ENCODE measurements at regions not wholly inside any gene's neighbourhood (a gene's known extent, or its start where the extent isn't known, plus 50 kb on each side); places are given as distances from the start of the nearest gene placed in this dataset.

GRCh38 chr6:129936329-129937165 is 75.4 kb upstream of the TMEM244 start:
- CTCF ChIA-PET: interaction anchor here (0.6 to 1.1 kb wide), 17 partner anchors 9 to 443 kb away, joined by 3 to 16 read pairs (median 3); no protein-coding TSS in a partner anchor
- DNase-seq (ENCODE audit: low read depth, low spot score) (peak; percentile 73), FAIRE-seq (peak; percentile 86)
- no peaks in the 10 kb centered on the region for H3K36me3 ChIP-seq (ENCODE audit: control insufficient read depth in 2 of 2, extremely low read depth in 1 of 2, insufficient read depth in 2 of 2, low read length in 2 of 2)
- peak overlapping the region in 1 of 3 experiments; percentile 30 for H3K4me3 ChIP-seq (replicated peaks in 1 of 3; ENCODE audit: insufficient read depth in 1 of 3, low read depth in 1 of 3, low read length in 3 of 3)
- intact Hi-C loops (cut with micrococcal nuclease) (loop anchor here (1.0 to 5.0 kb wide), 5 partner anchors 42 to 437 kb away; no protein-coding TSS in a partner anchor), dilution Hi-C loops (cut with MboI; ENCODE audit: extremely low pct_ligation_motif_present, low sequenced_read_pairs) (no loop called here)
- H3K4me2 ChIP-seq (ENCODE audit: insufficient read depth, low read length): peak overlapping the region; percentile 70
- H3K9me1 ChIP-seq (replicated peaks; ENCODE audit: control insufficient read depth, extremely low read depth, insufficient read depth, low read length): no peaks in the 10 kb centered on the region
- H3K9ac ChIP-seq (replicated peaks; ENCODE audit: extremely low read depth, insufficient read depth, low read length): no peak overlapping the region
- no peaks in the 10 kb centered on the region for H3K27me3 ChIP-seq (ENCODE audit: control insufficient read depth in 2 of 2, insufficient read depth in 2 of 2, low read length in 2 of 2)
- no TSS peak for BruUV-seq (replicated peaks)
- no peaks in the 10 kb centered on the region for H3K79me2 ChIP-seq (ENCODE audit: control insufficient read depth, insufficient read depth, low read length)
- H3K27ac ChIP-seq (ENCODE audit: insufficient read depth, low read depth, low read length): no peak overlapping the region
- TF ChIP-seq POLR2AphosphoS5 (IDR thresholded peaks at IDR 0.05; ENCODE audit: insufficient read depth, low read depth, low read length) (no peak), CTCF (IDR thresholded peaks at IDR 0.05; ENCODE audit: extremely low read depth in 1 of 2, insufficient read depth in 1 of 2, low read depth in 1 of 2, low read length in 2 of 2) (peak; percentile 39 to 56), EZH2 (IDR thresholded peaks at IDR 0.05; ENCODE audit: borderline replicate concordance, low read depth, low read length, severe bottlenecking) (no peak), JUN (IDR thresholded peaks at IDR 0.05; ENCODE audit: borderline replicate concordance, insufficient read depth, insufficient read length, low read depth) (no peak), MYC (IDR thresholded peaks at IDR 0.05; ENCODE audit: low read depth, low read length) (no peak), GATA2 (IDR thresholded peaks at IDR 0.05; ENCODE audit: insufficient read depth, insufficient read length, low read depth, low read length) (no peak), MAX (IDR thresholded peaks at IDR 0.05; ENCODE audit: insufficient read depth, insufficient read length) (peak; percentile 55), POLR2A (IDR thresholded peaks at IDR 0.05; ENCODE audit: low read depth, low read length) (no peak), FOS (IDR thresholded peaks at IDR 0.05; ENCODE audit: borderline replicate concordance, insufficient read depth, low read length) (peak; percentile 26)
- POLR2A ChIA-PET: no interaction called here
- H3K4me1 ChIP-seq (ENCODE audit: control insufficient read depth, extremely low read depth, insufficient read depth, low read length): peaks cover 2% of the 10 kb centered on the region
- H2AFZ ChIP-seq (ENCODE audit: low read depth, low read length): peak overlapping the region; percentile 99
- H4K20me1 ChIP-seq (replicated peaks; ENCODE audit: control insufficient read depth, extremely low read depth, insufficient read depth, low read length): no peaks in the 10 kb centered on the region
- no peaks in the 10 kb centered on the region for H3K9me3 ChIP-seq (replicated peaks; ENCODE audit: control insufficient read depth, insufficient read depth, low read length)
